Renal cortical epithelial cell (primary cell): ENCODE measurements at regions not wholly inside any gene's neighbourhood (a gene's known extent, or its start where the extent isn't known, plus 50 kb on each side); places are given as distances from the start of the nearest gene placed in this dataset.
A peak's percentile ranks its signal among the peaks of the same experiment; 100 is the strongest.

ENCODE experiments used
- DNase-seq: peaks from one replicate; pipeline ENCODE4 v3.0.0-alpha.2; 2011; ENCODE audit warnings: low read depth

- DNase-seq: no peak
These were observed 480.0 kb downstream of the SLC4A3 start for GRCh38 chr2:220107380-220107791.

GRCh38 chr2:220114443-220114842, 487.0 kb downstream of the SLC4A3 start:
- no peak for DNase-seq

GRCh38 chr2:220117025-220117424, 489.6 kb downstream of the SLC4A3 start:
- no peak for DNase-seq

GRCh38 chr2:220120041-220120440, 492.6 kb downstream of the SLC4A3 start:
- no peak for DNase-seq

GRCh38 chr2:220123751-220124150, 496.3 kb downstream of the SLC4A3 start:
- DNase-seq: no peak

GRCh38 chr2:220125551-220125950, 498.1 kb downstream of the SLC4A3 start:
- no peak for DNase-seq

- peak; percentile 32 for DNase-seq
These were observed 499.9 kb downstream of the SLC4A3 start for GRCh38 chr2:220127311-220127710.

GRCh38 chr2:220127876-220128275, 500.4 kb downstream of the SLC4A3 start:
- no peak for DNase-seq

- no peak for DNase-seq
These were observed 502.0 kb downstream of the SLC4A3 start for GRCh38 chr2:220129391-220129790.

GRCh38 chr2:220134756-220135534, 507.5 kb downstream of the SLC4A3 start:
- DNase-seq: no peak

- DNase-seq: peak; percentile 90
These were observed 515.9 kb downstream of the SLC4A3 start for GRCh38 chr2:220143336-220143735.

- DNase-seq: no peak
These were observed 517.0 kb downstream of the SLC4A3 start for GRCh38 chr2:220144411-220144810.

- DNase-seq: peak; percentile 54
These were observed 520.0 kb downstream of the SLC4A3 start for GRCh38 chr2:220147161-220148038.

GRCh38 chr2:220148471-220149248, 521.2 kb downstream of the SLC4A3 start:
- no peak for DNase-seq

GRCh38 chr2:220151341-220151740, 523.9 kb downstream of the SLC4A3 start:
- DNase-seq: no peak

- DNase-seq: no peak
These were observed 525.0 kb downstream of the SLC4A3 start for GRCh38 chr2:220152281-220152935.

GRCh38 chr2:220153118-220153517, 525.7 kb downstream of the SLC4A3 start:
- DNase-seq: no peak

GRCh38 chr2:220154304-220154703, 526.9 kb downstream of the SLC4A3 start:
- DNase-seq: no peak

- DNase-seq: no peak
These were observed 529.9 kb downstream of the SLC4A3 start for GRCh38 chr2:220157312-220157711.

GRCh38 chr2:220159738-220160137, 532.3 kb downstream of the SLC4A3 start:
- DNase-seq: no peak

- peak; percentile 82 for DNase-seq
These were observed 534.9 kb downstream of the SLC4A3 start for GRCh38 chr2:220162320-220162719.

GRCh38 chr2:220163486-220163885, 536.1 kb downstream of the SLC4A3 start:
- peak; percentile 80 for DNase-seq
